ENCODE measurements at regions not wholly inside any gene's neighbourhood (a gene's known extent, or its start where the extent isn't known, plus 50 kb on each side); places are given as distances from the start of the nearest gene placed in this dataset.

GRCh38 chr9:38278457-38278856 is 114.0 kb upstream of the ALDH1B1 start:
- ChIA-PET POLR2A (no interaction called here), CTCF (no interaction called here)
- TF ChIP-seq SIN3A (IDR thresholded peaks at IDR 0.05; ENCODE audit: borderline replicate concordance, insufficient read depth, low read depth, low read length) (no peak), CTCF (IDR thresholded peaks at IDR 0.05) (no peak), TCF7L2 (IDR thresholded peaks at IDR 0.05; ENCODE audit: low read depth, low read length) (no peak), POLR2AphosphoS5 (IDR thresholded peaks at IDR 0.05; ENCODE audit: low read depth, low read length) (no peak), REST (IDR thresholded peaks at IDR 0.05; ENCODE audit: insufficient read depth in 1 of 2, low read depth in 2 of 2, low read length in 1 of 2) (no peak)
- ATAC-seq (no peak), DNase-seq (ENCODE audit: low read depth, low spot score) (no peak)
- no peak overlapping the region for H3K27ac ChIP-seq (ENCODE audit: low read length)
- no peaks in the 10 kb centered on the region for H3K27me3 ChIP-seq (ENCODE audit: control insufficient read depth, insufficient read depth, low read length)
- no peaks in the 10 kb centered on the region for H3K36me3 ChIP-seq (ENCODE audit: control insufficient read depth, insufficient read depth, low read length)
- H3K4me3 ChIP-seq (ENCODE audit: low read depth in 2 of 2, low read length in 2 of 2), result no peak overlapping the region
- H3K9me3 ChIP-seq (ENCODE audit: control insufficient read depth, insufficient read depth, low read depth, low read length), result no peaks in the 10 kb centered on the region
- intact Hi-C loops (cut with micrococcal nuclease; ENCODE audit: unreplicated experiment) (no loop called here), in situ Hi-C loops (cut with HindIII; ENCODE audit: low pct_unique_long_range_greater_than_20kb, low sequenced_read_pairs) (no loop called here)
- H3K4me1 ChIP-seq (ENCODE audit: control insufficient read depth, insufficient read depth, low read length), result no peaks in the 10 kb centered on the region
- BruUV-seq (replicated peaks), result no TSS peak

- intact Hi-C loops (cut with micrococcal nuclease; ENCODE audit: unreplicated experiment), result no loop called here
- ChIA-PET CTCF (no interaction called here), POLR2A (no interaction called here)
- TF ChIP-seq CTCF (IDR thresholded peaks at IDR 0.05), result no peak
- H3K9me3 ChIP-seq (ENCODE audit: control insufficient read depth, insufficient read depth, low read depth, low read length), result no peaks in the 10 kb centered on the region
- H3K27ac ChIP-seq (ENCODE audit: low read length), result no peak overlapping the region
- no peaks in the 10 kb centered on the region for H3K36me3 ChIP-seq (ENCODE audit: control insufficient read depth, insufficient read depth, low read length)
- H3K4me3 ChIP-seq (ENCODE audit: low read depth in 2 of 2, low read length in 2 of 2), result no peak overlapping the region
- no peaks in the 10 kb centered on the region for H3K27me3 ChIP-seq (ENCODE audit: control insufficient read depth, insufficient read depth, low read length)
- BruUV-seq (replicated peaks), result no TSS peak
- ATAC-seq (no peak), DNase-seq (ENCODE audit: low read depth, low spot score) (no peak)
- in situ Hi-C loops (cut with HindIII; ENCODE audit: low pct_unique_long_range_greater_than_20kb, low sequenced_read_pairs), result no loop called here
- no peaks in the 10 kb centered on the region for H3K4me1 ChIP-seq (ENCODE audit: control insufficient read depth, insufficient read depth, low read length)
Measured at GRCh38 chr9:38277601-38278200, 114.8 kb upstream of the ALDH1B1 start.
